Prostate gland (tissue), 2 donors: ENCODE measurements at regions not wholly inside any gene's neighbourhood (a gene's known extent, or its start where the extent isn't known, plus 50 kb on each side); places are given as distances from the start of the nearest gene placed in this dataset.

Source experiments
- DNase-seq: peaks from one replicate; pipeline ENCODE4 v3.0.0-alpha.2; 2019; ENCODE audit warnings: low spot score
- H3K27ac ChIP-seq, 2 donors: fragments of 200-600 bp; sonication (generic); 2 replicates each; pipeline ENCODE4 v1.5.1; 2017 to 2019
- H3K27me3 ChIP-seq: fragments of 200-600 bp; sonication (generic); replicated peaks from 2 replicates; pipeline ENCODE4 v1.5.1; 2019; ENCODE audit not compliant: insufficient read depth
- H3K36me3 ChIP-seq, 2 donors: fragments of 200-600 bp; sonication (generic); 1 replicate in 1 of 2; 2 replicates in 1 of 2; pipeline versions ENCODE4 v1.5.1 to v1.8.1; 2017 to 2019
- H3K4me1 ChIP-seq: fragments of 200-600 bp; sonication (generic); replicated peaks from 2 replicates; pipeline ENCODE4 v1.5.1; 2019
- H3K4me3 ChIP-seq, 2 donors: fragments of 200-600 bp; sonication (generic); 2 replicates each; pipeline ENCODE4 v1.5.1; 2017 to 2019
- H3K9me3 ChIP-seq: fragments of 200-600 bp; sonication (generic); 2 replicates; pipeline ENCODE4 v1.5.1; 2017
- CTCF ChIP-seq, 4 experiments: fragments of 200-600 bp in 2 of 4; fragments of 450-650 bp in 2 of 4; sonication (generic) in 2 of 4; IDR thresholded peaks; 1 replicate in 3 of 4; 2 replicates in 1 of 4; pipeline ENCODE4 v1.5.1; 2016 to 2019; ENCODE audit warnings: antibody characterized with exemption in 4 of 4, mild to moderate bottlenecking in 2 of 4, moderate library complexity in 2 of 4
- POLR2A ChIP-seq: fragments of 450-650 bp; IDR thresholded peaks from one replicate; pipeline ENCODE4 v1.6.1; 2016; ENCODE audit warnings: antibody characterized with exemption, mild to moderate bottlenecking
- POLR2AphosphoS5 ChIP-seq: sonication (generic); formaldehyde crosslinking; IDR thresholded peaks from one replicate; pipeline ENCODE4 v1.6.1; 2017; ENCODE audit warnings: antibody characterized with exemption
- WGBS: methylation state at CpG from one replicate; pipeline ENCODE4 v1.1.5; 2018; 5-methylcytosine and 5-hydroxymethylcytosine counted together
- intact Hi-C: fragments of 100-400 bp; cut with DNase I; formaldehyde crosslinking; loops from one replicate; pipeline ENCODE4 v1.14.2; 2022

DNA sequence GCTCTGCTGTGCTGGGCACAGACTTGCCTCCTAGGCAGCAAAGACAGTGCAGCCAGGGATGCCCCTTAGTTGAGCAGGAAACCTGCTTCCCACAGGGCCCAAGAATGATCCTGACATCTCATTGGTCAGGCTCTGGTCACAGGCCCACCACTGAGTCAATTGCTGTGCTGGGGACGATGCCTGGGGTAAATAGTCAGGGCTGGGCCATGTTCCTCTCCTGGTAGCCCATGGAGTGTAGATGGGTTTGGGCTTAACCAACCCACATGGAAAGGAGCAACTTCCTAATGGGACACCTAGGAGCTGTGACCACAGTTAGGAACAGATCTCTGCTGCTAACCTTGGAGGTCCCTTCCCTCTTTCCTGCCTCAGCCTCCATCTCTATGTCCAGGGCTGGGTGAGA, 212.5 kb upstream of the ZNF536 start:
- Histone ChIP-seq H3K36me3 (no peaks in the 10 kb centered on the region), H3K9me3 (no peaks in the 10 kb centered on the region), H3K4me3 (no peak overlapping the region), H3K4me1 (no peaks in the 10 kb centered on the region), H3K27me3 (no peaks in the 10 kb centered on the region), H3K27ac (no peak overlapping the region)
- no peak for DNase-seq
- 83% methylated on average over 1 of the region's 1 CpG for WGBS
- TF ChIP-seq POLR2AphosphoS5 (no peak), POLR2A (no peak), CTCF (IDR thresholded peaks at IDR 0.05) (no peak)
- intact Hi-C loops, result no loop called here

DNA sequence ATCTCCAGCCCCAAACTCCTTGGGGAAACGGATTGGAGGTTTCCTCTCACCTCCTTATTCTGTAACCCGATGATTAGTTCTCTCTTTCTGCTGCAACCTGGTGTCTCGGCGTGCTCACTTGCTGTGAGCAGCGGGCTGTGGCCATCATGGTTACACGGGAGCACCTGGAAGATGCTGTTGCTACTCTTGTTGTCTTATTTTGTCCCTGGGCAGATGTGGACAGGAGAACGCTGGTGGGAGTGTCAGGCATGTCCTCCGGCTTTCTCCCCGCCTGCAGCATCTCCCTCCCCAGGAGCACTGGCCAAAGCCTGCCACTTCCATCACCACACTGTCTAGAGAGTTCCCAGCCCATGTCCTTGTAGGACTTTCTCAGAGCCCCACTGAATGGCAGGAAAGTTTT, 211.8 kb upstream of the ZNF536 start:
- 70% methylated on average over 9 of the region's 9 CpGs for WGBS
- TF ChIP-seq CTCF (IDR thresholded peaks at IDR 0.05) (no peak), POLR2A (no peak), POLR2AphosphoS5 (no peak)
- Histone ChIP-seq H3K9me3 (no peaks in the 10 kb centered on the region), H3K4me3 (no peak overlapping the region), H3K36me3 (no peaks in the 10 kb centered on the region), H3K4me1 (no peaks in the 10 kb centered on the region), H3K27ac (no peak overlapping the region), H3K27me3 (no peaks in the 10 kb centered on the region)
- intact Hi-C loops, result no loop called here
- no peak for DNase-seq

DNA sequence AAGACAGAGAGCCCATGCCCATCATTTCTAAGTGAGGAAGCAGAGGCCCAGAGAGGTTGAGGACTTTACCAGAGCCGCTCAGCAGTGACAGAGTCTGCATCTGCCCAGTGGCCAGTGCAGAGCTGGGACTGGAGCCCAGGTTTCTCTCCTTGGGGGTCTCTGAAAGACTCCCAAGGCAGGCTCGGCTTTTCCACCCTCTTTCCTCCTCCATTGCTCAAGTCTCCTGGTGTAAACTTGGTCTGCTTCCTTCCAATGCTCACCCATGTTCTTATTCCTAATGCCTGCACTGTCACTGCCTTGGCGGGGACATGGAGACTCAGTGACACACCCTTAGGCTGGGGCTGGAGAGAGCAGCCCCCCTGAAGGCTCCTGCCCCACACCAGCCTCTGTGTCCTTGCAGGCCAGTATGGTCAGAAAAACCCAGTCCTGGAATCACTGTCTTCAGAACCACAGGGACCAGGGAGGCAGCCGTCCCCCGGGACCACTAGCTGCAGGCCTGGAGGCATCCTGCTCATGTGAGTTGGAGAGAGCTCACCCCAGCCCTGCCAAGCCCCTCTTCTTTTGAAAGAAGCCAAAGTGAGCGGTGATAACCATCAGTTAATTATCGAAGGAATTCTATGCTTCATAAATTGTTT, 211.0 kb upstream of the ZNF536 start:
- no peaks in the 10 kb centered on the region for H3K4me1 ChIP-seq
- WGBS, result 49% methylated on average over 7 of the region's 7 CpGs
- TF ChIP-seq CTCF (IDR thresholded peaks at IDR 0.05) (no peak), POLR2AphosphoS5 (no peak), POLR2A (no peak)
- no peak overlapping the region for H3K4me3 ChIP-seq
- H3K9me3 ChIP-seq, result no peaks in the 10 kb centered on the region
- no peak overlapping the region for H3K27ac ChIP-seq
- no peak for DNase-seq
- intact Hi-C loops, result no loop called here
- no peaks in the 10 kb centered on the region for H3K27me3 ChIP-seq
- no peaks in the 10 kb centered on the region for H3K36me3 ChIP-seq

GRCh38 chr19:30161770-30162169, 210.4 kb upstream of the ZNF536 start:
- Histone ChIP-seq H3K27ac (no peak overlapping the region), H3K9me3 (no peaks in the 10 kb centered on the region), H3K4me3 (no peak overlapping the region), H3K4me1 (no peaks in the 10 kb centered on the region), H3K27me3 (no peaks in the 10 kb centered on the region), H3K36me3 (no peaks in the 10 kb centered on the region)
- intact Hi-C loops, result no loop called here
- no peak for DNase-seq
- TF ChIP-seq POLR2AphosphoS5 (no peak), CTCF (IDR thresholded peaks at IDR 0.05) (no peak), POLR2A (no peak)
- WGBS, result 91% methylated on average over 5 of the region's 5 CpGs

GRCh38 chr19:30162718-30163117, 209.5 kb upstream of the ZNF536 start:
- WGBS, result 85% methylated on average over 5 of the region's 5 CpGs
- intact Hi-C loops, result no loop called here
- Histone ChIP-seq H3K36me3 (no peaks in the 10 kb centered on the region), H3K27ac (no peak overlapping the region), H3K27me3 (no peaks in the 10 kb centered on the region), H3K9me3 (no peaks in the 10 kb centered on the region), H3K4me3 (no peak overlapping the region), H3K4me1 (no peaks in the 10 kb centered on the region)
- TF ChIP-seq POLR2A, result no peak
- TF ChIP-seq POLR2AphosphoS5, result no peak
- TF ChIP-seq CTCF (IDR thresholded peaks at IDR 0.05), result no peak
- no peak for DNase-seq
